Cardiac muscle cell (in vitro differentiated cells and primary cell): ENCODE measurements at regions not wholly inside any gene's neighbourhood (a gene's known extent, or its start where the extent isn't known, plus 50 kb on each side); places are given as distances from the start of the nearest gene placed in this dataset.

ENCODE experiments used
- DNase-seq, 2 donors: peaks; one replicate each; pipeline versions ENCODE4 v3.0.0 to v3.0.0-alpha.2; 2010 to 2017; ENCODE audit warnings: low read depth in 1 of 2, low spot score in 1 of 2
- H3K27ac ChIP-seq: fragments of 200-600 bp; sonication (generic); 2 replicates; pipeline ENCODE4 v1.5.1; 2016
- H3K27me3 ChIP-seq: fragments of 200-600 bp; sonication (generic); 2 replicates; pipeline ENCODE4 v1.6.0; 2016; ENCODE audit warnings: control low read depth
- H3K36me3 ChIP-seq: fragments of 200-600 bp; sonication (generic); 2 replicates; pipeline ENCODE4 v1.5.1; 2016; ENCODE audit warnings: control low read depth
- H3K4me1 ChIP-seq: fragments of 200-600 bp; sonication (generic); 2 replicates; pipeline ENCODE4 v1.8.1; 2017; ENCODE audit warnings: low read depth, mild to moderate bottlenecking, mixed run types
- H3K4me3 ChIP-seq: fragments of 200-600 bp; sonication (generic); 2 replicates; pipeline ENCODE4 v1.5.1; 2016; ENCODE audit warnings: mild to moderate bottlenecking
- H3K9me3 ChIP-seq: fragments of 200-600 bp; sonication (generic); 2 replicates; pipeline ENCODE4 v1.5.1; 2017; ENCODE audit warnings: low read depth, mild to moderate bottlenecking, control low read depth
- CTCF ChIP-seq: IDR thresholded peaks from 2 replicates; pipeline ENCODE4 v1.5.1; 2012; ENCODE audit warnings: low read depth, mild to moderate bottlenecking, low read length

GRCh38 chr2:143968360-143968759 lies 551.6 kb downstream of the ZEB2 start:
- H3K9me3 ChIP-seq = no peaks in the 10 kb centered on the region
- no peak for DNase-seq
- no peak for TF ChIP-seq CTCF
- no peaks in the 10 kb centered on the region for H3K36me3 ChIP-seq
- H3K27ac ChIP-seq = no peak overlapping the region
- H3K4me3 ChIP-seq = no peak overlapping the region
- no peaks in the 10 kb centered on the region for H3K27me3 ChIP-seq
- H3K4me1 ChIP-seq = peaks cover 9% of the 10 kb centered on the region

GRCh38 chr2:143965493-143966164 lies 554.3 kb downstream of the ZEB2 start:
- Histone ChIP-seq H3K4me3 (no peak overlapping the region), H3K36me3 (no peaks in the 10 kb centered on the region), H3K4me1 (no peaks in the 10 kb centered on the region), H3K27me3 (no peaks in the 10 kb centered on the region), H3K27ac (no peak overlapping the region), H3K9me3 (no peaks in the 10 kb centered on the region)
- no peak for TF ChIP-seq CTCF
- DNase-seq = no peak

DNA sequence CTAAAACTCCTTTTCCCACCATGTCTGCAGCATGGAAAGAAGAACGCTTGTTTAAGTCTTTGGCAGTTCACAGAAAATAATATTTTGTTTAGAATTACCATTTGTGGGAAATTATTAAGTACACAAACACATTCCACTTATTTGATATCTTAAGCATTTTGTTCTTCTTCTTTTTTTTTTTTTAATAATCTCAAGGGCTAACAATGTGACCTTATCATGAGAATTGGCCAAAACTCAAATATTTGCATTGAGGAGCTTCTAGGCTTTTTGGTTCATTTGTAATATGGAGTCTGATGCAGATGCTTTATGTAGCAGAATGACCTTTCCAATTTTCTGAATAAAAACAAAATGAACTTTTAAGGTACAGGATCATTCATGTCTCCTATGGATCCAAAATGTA lies 555.0 kb downstream of the ZEB2 start:
- Histone ChIP-seq H3K4me3 (no peak overlapping the region), H3K9me3 (no peaks in the 10 kb centered on the region), H3K27ac (no peak overlapping the region), H3K36me3 (no peaks in the 10 kb centered on the region), H3K4me1 (no peaks in the 10 kb centered on the region), H3K27me3 (no peaks in the 10 kb centered on the region)
- no peak for DNase-seq
- no peak for TF ChIP-seq CTCF

- Histone ChIP-seq H3K36me3 (no peaks in the 10 kb centered on the region), H3K27ac (no peak overlapping the region), H3K9me3 (no peaks in the 10 kb centered on the region), H3K4me1 (no peaks in the 10 kb centered on the region), H3K27me3 (no peaks in the 10 kb centered on the region), H3K4me3 (no peak overlapping the region)
- no peak for DNase-seq
- TF ChIP-seq CTCF = no peak
These were observed 559.7 kb downstream of the ZEB2 start for GRCh38 chr2:143960177-143960576.

GRCh38 chr2:143957321-143957720 lies 562.6 kb downstream of the ZEB2 start:
- no peak for DNase-seq
- Histone ChIP-seq H3K9me3 (no peaks in the 10 kb centered on the region), H3K36me3 (no peaks in the 10 kb centered on the region), H3K27me3 (no peaks in the 10 kb centered on the region), H3K4me3 (no peak overlapping the region), H3K27ac (no peak overlapping the region), H3K4me1 (no peaks in the 10 kb centered on the region)
- TF ChIP-seq CTCF = no peak
